Activated CD4-positive, alpha-beta T cell treated with anti-CD3 and anti-CD28 coated beads for 48 hours (primary cell): ENCODE measurements at regions not wholly inside any gene's neighbourhood (a gene's known extent, or its start where the extent isn't known, plus 50 kb on each side); places are given as distances from the start of the nearest gene placed in this dataset.

Experiments used
- DNase-seq: peaks from one replicate; pipeline ENCODE4 v3.0.0-alpha.2; 2020

GRCh38 chr15:62558640-62559380 is 393.7 kb upstream of the C2CD4B start:
- DNase-seq, result no peak

DNA sequence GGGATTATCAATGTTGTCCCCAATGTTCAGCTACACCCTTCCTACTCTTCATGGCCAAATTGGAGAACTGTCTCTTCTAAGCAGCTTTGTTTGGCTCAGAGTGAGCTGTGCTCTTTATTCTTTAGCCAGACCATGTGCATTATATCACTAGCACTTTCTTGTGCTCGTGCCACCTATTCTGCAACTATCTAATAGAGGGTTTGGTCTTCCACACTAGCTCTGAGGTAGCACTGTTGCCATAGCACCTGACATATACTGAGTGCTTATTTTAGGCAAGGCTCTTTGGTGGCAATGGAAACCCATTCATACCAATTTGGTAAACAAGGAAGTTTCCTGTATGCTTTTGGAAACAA is 394.3 kb upstream of the C2CD4B start:
- no peak for DNase-seq

- DNase-seq, result no peak
Measured at GRCh38 chr15:62561059-62561519, 396.0 kb upstream of the C2CD4B start.

DNA sequence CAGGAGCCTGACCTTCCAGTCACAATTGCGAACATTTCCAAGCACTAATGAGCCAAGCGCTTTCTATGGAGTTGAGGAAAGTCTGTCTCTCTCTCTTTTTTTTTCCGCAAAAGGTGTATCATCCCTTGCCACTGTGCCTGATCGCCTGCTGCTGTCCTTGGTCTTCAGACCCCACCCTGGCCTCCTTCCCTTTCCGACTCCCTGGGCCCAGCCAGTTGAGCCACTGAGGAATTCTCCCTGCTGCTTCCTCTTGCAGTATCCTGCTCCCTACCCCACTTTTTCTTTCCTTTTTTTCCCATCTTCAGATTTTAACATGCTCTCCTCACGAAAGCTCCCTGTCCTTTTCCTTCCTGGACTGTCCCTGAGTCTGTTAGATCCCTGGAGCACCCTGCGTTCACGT is 396.5 kb upstream of the C2CD4B start:
- no peak for DNase-seq

GRCh38 chr15:62564886-62565633 is 400.0 kb upstream of the C2CD4B start:
- no peak for DNase-seq

DNA sequence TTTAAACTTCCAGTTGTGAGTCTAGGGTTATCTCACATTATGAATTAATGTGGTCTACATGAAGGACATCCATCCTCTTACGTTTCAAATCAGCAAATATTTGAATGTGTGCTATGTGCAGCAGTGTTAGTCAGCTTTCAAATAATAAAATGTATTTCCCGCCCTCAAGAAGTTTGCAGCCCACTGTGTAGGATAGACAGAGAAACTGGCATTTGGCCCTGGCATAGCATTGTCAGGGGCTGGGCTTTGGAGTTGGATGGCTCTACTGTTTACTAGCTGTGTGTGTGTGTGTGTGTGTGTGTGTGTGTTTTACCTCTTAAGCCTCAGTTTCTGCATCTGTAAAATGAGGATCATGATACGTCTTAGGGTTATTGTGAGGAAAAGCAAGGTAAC is 400.5 kb upstream of the C2CD4B start:
- no peak for DNase-seq

DNA sequence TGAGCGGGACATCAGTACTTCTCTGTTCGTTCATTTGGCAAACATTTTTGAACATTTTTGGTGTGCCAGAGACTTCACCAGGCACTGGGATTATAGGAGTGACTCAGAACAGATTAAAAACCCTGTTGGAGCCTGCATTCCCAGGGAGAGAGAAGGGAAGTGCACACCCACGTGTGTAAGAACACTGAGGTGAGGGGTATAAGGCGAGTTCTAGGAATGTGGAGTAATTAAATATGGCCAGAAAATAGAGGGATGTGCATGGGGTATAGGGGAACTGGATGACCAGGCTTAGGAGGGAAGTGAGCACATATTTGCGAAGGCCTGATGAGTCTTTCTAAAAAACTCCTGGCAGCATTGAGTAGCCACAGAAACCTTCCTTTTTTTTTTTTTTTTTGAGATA is 401.2 kb upstream of the C2CD4B start:
- DNase-seq, result no peak

DNA sequence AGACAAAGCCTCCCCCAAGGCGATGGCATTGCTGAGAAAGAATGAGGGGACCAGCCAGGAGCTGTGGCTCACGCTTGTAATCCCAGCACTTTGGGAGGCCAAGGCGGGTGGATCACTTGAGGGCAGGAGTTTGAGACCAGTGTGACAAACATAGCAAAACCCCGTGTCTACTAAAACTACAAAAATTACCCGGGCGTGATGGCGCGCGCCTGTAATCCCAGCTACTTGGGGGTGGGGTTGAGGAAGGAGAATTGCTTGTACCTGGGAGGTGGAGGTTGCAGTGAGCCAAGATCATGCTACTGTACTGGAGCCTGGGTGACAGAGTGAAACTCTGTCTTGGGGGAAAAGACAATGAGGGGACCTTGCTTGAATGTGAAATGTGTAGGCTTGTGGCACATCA is 402.4 kb upstream of the C2CD4B start:
- DNase-seq, result no peak

- no peak for DNase-seq
Measured at GRCh38 chr15:62568004-62568403, 402.9 kb upstream of the C2CD4B start.

GRCh38 chr15:62568702-62569101 is 403.6 kb upstream of the C2CD4B start:
- no peak for DNase-seq

GRCh38 chr15:62569460-62570404 is 404.6 kb upstream of the C2CD4B start:
- no peak for DNase-seq

GRCh38 chr15:62570405-62570783 is 405.3 kb upstream of the C2CD4B start:
- DNase-seq, result no peak

GRCh38 chr15:62571072-62571471 is 406.0 kb upstream of the C2CD4B start:
- no peak for DNase-seq

- no peak for DNase-seq
Measured at GRCh38 chr15:62572797-62573196, 407.7 kb upstream of the C2CD4B start.

- DNase-seq, result no peak
Measured at GRCh38 chr15:62573876-62574275, 408.8 kb upstream of the C2CD4B start.

GRCh38 chr15:62578546-62578945 is 413.5 kb upstream of the C2CD4B start:
- no peak for DNase-seq

GRCh38 chr15:62578960-62579359 is 413.9 kb upstream of the C2CD4B start:
- DNase-seq, result no peak

- no peak for DNase-seq
Measured at GRCh38 chr15:62579842-62580241, 414.8 kb upstream of the C2CD4B start.

DNA sequence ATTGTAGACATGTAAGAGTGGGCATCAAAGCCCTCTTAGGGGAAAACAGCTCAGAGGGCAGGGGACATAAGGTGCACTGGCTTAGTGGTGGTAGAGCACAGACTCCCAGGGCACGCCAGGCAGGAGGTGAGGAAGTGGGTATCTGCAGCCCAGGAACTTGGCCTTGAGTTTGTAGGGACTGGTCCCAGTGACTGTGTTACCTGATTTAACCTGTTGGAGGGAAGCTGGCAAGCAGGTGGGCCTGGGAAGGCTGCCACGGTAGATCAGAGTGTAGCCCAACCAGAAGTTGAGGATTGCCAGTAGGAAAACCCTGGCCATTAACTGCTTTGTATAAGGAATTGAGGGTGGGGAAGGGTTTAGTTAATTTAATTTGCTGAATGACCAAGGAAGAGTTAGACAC is 417.5 kb upstream of the C2CD4B start:
- no peak for DNase-seq

GRCh38 chr15:62584301-62585235 is 419.5 kb upstream of the C2CD4B start:
- DNase-seq, result no peak

- no peak for DNase-seq
Measured at GRCh38 chr15:62588938-62589670, 424.0 kb upstream of the C2CD4B start.
